ENCODE measurements at regions not wholly inside any gene's neighbourhood (a gene's known extent, or its start where the extent isn't known, plus 50 kb on each side); places are given as distances from the start of the nearest gene placed in this dataset.
"Not testable (repeated sequence)": the region's sequence is repeated elsewhere in the genome, so short reads cannot be mapped to it uniquely, and the experiment has no call there.

DNA sequence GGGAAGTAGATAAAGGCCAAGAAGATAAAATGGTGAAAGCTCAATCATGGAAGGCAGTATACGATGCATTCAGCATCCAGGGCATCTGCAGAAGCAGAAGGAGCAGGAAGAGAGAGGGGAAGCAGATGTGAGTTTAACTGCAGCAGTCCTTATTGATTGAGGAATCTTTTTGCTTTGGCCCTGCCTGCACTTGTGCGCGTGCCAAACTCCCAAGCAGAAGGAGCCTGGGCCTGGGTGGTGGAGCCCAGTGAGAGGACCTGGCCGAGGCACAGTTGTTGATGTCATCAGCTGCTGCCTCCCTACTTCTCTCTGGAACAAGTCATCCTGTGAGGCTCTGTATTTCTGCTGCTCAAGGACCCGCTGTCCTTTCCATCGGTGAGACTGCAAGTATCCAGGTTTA, 65.5 kb upstream of the ROPN1 start:
- DNase-seq (ENCODE audit: low spot score): no peak
- TF ChIP-seq, protein P1, sequence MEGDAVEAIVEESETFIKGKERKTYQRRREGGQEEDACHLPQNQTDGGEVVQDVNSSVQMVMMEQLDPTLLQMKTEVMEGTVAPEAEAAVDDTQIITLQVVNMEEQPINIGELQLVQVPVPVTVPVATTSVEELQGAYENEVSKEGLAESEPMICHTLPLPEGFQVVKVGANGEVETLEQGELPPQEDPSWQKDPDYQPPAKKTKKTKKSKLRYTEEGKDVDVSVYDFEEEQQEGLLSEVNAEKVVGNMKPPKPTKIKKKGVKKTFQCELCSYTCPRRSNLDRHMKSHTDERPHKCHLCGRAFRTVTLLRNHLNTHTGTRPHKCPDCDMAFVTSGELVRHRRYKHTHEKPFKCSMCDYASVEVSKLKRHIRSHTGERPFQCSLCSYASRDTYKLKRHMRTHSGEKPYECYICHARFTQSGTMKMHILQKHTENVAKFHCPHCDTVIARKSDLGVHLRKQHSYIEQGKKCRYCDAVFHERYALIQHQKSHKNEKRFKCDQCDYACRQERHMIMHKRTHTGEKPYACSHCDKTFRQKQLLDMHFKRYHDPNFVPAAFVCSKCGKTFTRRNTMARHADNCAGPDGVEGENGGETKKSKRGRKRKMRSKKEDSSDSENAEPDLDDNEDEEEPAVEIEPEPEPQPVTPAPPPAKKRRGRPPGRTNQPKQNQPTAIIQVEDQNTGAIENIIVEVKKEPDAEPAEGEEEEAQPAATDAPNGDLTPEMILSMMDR (IDR thresholded peaks at IDR 0.05; ENCODE audit: extremely low read depth, insufficient read depth, missing control alignments): no peak
- in situ Hi-C loops (cut with MboI; ENCODE audit: low pct_unique_long_range_greater_than_20kb, low sequenced_read_pairs, unreplicated experiment): no loop called here

DNA sequence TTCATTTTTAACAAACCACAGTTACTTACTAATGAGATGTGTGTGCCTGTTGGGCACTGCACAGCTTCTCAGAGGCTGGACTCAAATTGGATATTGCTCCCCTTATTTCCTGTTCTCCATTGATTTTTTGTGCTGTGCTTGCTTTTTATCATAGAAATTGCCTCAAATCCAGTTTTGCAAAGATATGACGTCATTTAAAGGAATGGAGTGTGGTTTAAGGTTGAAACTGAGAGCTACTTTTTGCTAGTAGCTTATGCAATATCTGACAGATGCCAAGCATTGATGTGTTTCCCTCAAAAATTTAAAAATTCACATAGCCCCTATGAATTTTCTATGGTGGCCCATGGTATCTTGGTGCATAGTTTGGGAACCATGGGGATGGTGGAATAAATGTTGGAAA, 67.7 kb upstream of the ROPN1 start:
- DNase-seq (ENCODE audit: low spot score): no peak
- in situ Hi-C loops (cut with MboI; ENCODE audit: low pct_unique_long_range_greater_than_20kb, low sequenced_read_pairs, unreplicated experiment): no loop called here
- TF ChIP-seq, protein P1 (IDR thresholded peaks at IDR 0.05; ENCODE audit: extremely low read depth, insufficient read depth, missing control alignments): no peak

DNA sequence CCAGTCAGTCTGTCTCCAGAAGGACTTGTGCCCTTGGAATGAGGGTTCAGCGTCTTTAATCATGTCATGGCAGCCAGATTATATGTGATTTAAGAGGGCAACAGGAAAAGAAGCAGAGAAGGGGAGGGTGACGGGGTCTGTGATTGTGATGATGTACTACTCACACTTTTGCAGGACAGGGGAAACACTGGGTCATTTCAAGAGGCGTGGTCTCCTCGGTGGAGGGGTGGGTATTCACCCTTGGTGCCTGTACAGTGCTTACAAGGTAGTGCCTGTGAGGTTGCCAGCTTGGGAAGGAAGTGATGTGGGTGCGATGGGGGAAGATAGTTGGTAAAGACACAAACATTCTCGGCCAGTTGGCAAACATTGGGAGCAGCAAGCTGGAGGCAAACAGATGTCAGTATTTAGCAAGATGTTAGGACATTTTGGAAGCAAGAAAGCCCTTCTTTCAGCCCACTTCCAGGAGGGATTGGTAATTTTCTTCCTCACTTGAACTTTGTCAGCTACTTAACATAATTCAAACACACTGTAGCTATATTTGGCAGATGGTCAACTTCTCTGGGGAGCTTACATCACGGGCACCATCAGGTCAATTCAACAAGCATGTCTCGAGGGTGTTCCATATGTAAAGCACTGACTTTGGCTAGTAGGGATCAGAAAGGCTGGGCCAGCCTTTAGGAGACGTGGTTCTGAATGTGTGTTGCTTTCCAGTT, 71.4 kb upstream of the ROPN1 start:
- DNase-seq (ENCODE audit: low spot score): no peak
- TF ChIP-seq, protein P1 (IDR thresholded peaks at IDR 0.05; ENCODE audit: extremely low read depth, insufficient read depth, missing control alignments): no peak
- in situ Hi-C loops (cut with MboI; ENCODE audit: low pct_unique_long_range_greater_than_20kb, low sequenced_read_pairs, unreplicated experiment): no loop called here

DNA sequence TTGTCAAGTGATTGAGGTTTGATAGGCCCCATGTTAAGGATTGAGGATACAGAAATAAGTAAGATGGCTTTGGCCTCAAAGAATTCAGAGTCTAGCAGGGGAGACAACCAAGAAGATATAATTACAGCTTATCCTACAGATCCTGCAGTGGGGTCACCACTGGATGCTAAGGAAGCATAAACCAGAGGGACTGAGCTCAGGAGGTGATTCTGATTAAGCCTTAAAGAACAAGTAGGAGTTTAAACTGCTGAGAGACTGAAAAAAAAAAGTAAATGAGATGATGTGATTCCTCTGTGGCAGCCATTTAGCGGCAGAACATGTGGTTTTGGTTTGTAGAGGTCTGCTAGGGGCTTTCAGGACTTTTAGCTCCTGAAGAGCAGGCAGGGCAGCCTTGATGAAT, 72.1 kb upstream of the ROPN1 start:
- in situ Hi-C loops (cut with MboI; ENCODE audit: low pct_unique_long_range_greater_than_20kb, low sequenced_read_pairs, unreplicated experiment): no loop called here
- no peak for DNase-seq (ENCODE audit: low spot score)
- TF ChIP-seq, protein P1 (IDR thresholded peaks at IDR 0.05; ENCODE audit: extremely low read depth, insufficient read depth, missing control alignments): no peak

DNA sequence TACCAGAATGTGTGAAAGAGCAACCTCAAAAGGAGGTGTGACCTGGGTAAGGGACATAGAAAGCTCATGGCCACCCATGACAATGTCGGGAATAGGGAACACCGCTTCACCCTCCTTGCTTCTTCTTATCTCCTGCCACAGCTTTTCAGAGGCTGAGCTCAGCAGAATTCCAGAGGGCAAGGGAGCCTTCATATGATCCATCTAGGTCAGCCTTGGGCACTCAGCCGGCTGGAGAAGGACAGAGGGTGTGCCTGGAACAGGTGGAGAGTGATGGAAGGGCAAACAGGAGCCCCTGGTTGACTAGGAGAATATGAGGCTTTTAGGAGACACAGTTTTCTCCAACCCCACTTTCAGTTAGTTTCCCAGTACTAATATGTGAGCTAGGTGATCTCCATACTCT, 74.6 kb upstream of the ROPN1 start:
- in situ Hi-C loops (cut with MboI; ENCODE audit: low pct_unique_long_range_greater_than_20kb, low sequenced_read_pairs, unreplicated experiment); DNase-seq (ENCODE audit: low spot score): not testable (repeated sequence)

DNA sequence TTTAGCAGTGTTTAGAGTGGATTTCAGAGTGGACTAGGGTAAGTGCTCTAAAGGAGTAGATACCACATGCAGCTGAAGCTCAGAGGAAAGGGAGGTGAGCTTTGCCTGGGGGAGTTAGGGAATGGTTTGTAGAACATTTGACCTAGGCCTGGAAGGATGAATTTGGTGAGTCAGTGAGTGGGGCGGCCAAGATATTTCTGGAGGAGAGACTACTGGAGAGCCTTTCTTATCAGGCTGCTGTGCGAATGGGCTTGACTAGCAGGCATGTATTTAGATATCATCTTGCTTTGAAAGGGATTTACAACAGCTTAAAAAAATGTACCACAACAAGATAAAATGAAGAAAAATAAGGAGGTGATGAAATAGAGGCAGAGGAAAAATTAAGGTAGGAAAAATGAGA, 77.8 kb upstream of the ROPN1 start:
- in situ Hi-C loops (cut with MboI; ENCODE audit: low pct_unique_long_range_greater_than_20kb, low sequenced_read_pairs, unreplicated experiment); DNase-seq (ENCODE audit: low spot score): not testable (repeated sequence)

DNA sequence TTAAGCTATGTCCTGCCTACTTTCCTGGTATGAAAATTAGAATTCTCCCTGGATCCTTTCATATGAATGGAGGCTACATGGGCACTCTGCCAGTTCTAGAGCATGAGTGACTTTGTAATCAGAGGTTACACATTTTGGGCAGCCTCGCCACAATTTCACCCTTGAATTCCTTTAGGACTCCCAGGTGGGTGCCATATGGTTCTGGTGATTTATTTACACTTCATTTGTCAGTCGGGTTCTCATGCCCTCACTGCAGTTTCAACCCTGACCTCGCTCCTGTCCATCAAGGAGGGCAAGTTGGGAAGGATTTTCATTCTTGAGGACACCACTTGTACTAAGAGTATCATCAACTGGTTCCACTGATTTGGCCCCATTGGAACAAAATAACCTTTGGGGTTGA, 83.2 kb upstream of the ROPN1 start:
- DNase-seq (ENCODE audit: low spot score); in situ Hi-C loops (cut with MboI; ENCODE audit: low pct_unique_long_range_greater_than_20kb, low sequenced_read_pairs, unreplicated experiment): not testable (repeated sequence)

DNA sequence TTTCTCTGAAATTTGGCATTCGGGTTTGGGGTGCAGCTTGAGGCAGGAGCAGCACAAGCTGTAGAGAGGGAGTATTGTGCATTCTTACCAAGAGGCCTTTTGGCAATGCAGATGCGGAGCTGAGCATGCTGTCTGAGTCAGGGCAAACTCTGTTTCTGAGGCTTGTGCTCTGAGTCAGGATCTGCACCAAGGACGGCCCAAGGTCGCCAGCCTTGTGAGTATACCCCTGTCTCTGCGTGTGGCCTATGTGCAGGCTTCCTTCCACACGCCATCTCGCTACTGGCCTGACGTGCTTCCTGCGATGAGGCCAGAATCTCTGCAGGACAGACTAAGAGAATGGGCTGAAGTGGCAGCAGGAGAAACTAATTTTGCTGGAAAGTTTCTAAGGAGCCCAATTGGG, 83.8 kb upstream of the ROPN1 start:
- DNase-seq (ENCODE audit: low spot score): no peak
- TF ChIP-seq, protein P1 (IDR thresholded peaks at IDR 0.05; ENCODE audit: extremely low read depth, insufficient read depth, missing control alignments): no peak
- in situ Hi-C loops (cut with MboI; ENCODE audit: low pct_unique_long_range_greater_than_20kb, low sequenced_read_pairs, unreplicated experiment): no loop called here
